GM18502 (cell line): ENCODE measurements at regions not wholly inside any gene's neighbourhood (a gene's known extent, or its start where the extent isn't known, plus 50 kb on each side); places are given as distances from the start of the nearest gene placed in this dataset.
"Not testable (repeated sequence)": the region's sequence is repeated elsewhere in the genome, so short reads cannot be mapped to it uniquely, and the experiment has no call there.

Experiments
- ATAC-seq: cut with Tn5 transposase; IDR thresholded peaks from one replicate; pipeline ENCODE4 v1.9.1; 2021; ENCODE audit warnings: mild to moderate bottlenecking; ENCODE audit not compliant: unreplicated experiment, poor library complexity

DNA sequence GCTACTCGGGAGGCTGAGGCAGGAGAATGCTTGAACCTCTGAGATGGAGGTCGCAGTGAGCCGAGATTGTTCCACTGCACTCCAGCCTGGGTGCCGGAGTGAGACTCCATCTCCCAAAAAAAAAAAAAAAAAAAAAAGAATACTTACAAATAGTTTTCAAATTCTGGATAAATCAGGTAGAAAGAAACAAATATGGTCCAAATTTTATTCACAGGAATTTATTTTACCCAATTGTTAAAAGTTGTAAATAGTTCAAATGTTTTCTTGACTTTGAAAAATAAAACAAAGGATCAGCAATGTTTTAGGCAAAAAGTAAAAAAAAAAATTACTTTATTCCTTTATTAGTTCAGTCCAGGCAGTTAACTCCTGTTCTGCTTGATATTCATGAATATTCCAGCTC lies 172.9 kb upstream of the NAMPT start:
- ATAC-seq: no peak

DNA sequence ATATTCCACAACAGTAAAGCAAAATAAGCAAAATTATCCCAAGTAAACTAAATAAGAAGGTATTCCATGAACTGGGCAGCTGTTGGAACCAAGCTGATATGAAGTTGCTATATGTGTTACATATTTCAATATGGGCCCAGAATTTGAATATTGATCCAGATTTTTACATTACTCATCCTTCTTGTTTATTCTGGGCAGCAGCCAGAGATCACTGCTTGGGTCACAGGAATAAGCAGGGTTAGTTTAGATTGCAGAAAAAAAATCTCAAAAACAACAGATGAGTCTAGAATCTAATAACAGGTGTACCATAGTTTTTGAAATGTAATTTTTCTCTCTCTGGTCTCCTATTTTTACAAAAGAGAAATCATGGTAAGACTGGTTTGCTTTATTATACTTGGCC lies 171.5 kb upstream of the NAMPT start:
- no peak for ATAC-seq

DNA sequence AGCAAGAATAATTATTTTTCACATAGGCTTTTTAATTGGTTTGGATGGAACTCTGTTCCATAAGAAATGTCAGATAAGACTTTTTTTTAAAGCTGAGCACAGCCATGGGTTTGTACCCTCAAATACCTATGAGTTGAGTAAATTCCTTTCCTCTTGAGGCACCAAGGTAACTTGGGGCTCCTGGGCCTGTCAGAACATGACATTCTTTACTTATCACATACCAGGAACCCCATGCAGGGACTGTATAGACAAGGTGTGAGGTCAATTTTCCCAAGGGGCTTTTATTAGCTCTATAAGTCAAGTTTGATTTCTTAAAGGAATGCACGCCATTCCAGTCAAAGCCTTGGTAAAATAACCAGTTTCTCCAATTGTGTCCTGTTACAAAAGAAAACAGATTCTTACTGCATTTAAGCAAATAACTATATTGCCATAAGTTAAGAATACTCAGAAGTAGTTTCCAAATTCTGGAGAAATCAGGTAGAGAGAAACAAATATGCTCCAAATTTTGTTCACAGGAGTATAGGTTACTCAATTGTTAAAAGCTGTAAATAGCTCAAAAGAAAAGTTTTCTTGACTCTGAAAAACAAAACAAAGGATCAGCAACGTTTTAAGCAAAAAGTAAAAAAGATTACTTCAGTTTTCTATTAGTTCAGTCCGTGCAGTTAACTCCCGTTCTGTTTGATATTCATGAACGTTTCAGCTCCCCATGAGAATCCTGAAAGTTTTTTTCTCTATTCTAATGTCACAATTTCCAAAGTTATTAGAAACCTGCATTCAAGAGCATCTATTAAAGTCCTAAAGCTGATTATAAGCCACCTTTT lies 167.5 kb upstream of the NAMPT start:
- no peak for ATAC-seq

DNA sequence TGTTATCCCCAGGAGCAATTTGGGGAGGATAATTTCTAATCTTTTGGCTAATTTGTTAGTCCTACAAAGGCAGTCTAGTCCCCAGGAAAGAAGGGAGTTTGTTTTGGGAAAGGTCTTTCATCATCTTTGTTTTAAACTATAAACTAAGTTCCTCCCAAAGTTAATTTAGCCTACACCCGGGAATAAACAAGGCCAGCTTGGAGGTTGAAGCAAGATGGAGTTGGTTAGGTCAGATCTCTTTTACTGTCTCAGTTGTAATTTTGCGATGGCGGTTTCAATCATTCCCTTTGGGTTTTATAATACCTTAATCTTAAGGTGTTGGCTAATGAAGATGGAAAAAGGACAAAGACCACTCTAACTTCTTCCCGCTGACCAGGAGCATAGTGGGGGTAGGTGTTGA lies 166.4 kb upstream of the NAMPT start:
- no peak for ATAC-seq

DNA sequence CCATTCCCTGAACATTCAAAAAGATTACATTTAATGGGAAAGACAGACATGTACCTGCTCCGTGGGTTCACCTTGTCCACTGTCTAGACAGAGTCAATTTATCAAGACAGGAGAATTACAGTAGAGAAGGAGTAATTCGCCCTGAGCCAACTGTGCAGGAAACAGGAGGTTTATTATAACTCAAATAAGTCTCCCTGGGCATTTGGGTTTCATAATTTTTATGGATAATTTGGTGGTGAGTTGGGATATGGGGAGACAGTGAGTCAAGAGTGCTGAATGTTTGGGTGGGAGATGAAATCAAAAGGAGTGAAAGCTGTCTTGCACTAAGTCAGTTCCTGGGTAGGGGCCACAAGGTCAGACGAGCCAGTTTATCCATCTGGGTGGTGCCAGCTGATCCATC lies 165.9 kb upstream of the NAMPT start:
- ATAC-seq: no peak

DNA sequence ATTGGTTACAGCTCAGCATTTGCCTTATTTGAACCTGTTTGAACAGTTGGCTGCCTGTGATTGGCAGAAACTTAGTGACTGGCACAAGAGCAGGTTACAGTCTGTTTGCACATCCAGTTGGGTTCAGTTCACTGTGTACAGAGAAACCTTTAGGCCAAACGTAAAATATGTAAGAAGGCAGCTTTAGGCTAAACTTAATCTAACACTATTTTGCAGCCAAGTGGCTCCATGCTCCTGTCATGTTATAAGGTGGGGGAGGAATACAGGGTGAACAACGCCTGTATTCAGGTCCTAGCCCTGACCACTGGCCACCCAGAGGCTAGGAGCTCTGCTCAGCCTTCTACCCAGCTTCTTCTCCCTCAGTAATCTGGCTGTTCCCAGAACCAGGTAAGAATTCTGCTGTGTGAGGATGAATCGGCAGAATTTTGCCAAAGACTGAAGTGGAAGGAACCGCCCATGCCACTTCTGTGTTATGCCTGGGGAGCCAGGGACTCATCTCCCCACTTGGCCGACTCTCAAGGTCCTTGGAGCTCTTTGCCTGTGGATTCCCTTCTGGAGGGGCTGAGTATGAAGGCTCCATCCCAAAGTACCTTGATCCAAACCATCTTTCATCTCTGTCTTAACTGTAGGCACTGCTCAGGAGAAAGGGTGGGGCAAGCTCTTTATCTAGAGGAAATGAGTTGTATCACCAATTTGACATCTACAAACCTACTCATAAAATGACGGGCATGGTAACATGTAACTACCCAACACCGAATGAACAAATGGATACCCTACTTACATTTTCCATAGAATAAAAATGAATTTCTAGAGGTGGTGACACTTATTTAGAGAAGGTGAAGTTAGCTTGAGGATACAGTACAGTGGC lies 164.4 kb upstream of the NAMPT start:
- no peak for ATAC-seq

GRCh38 chr7:106448346-106448991 lies 163.7 kb upstream of the NAMPT start:
- no peak for ATAC-seq

DNA sequence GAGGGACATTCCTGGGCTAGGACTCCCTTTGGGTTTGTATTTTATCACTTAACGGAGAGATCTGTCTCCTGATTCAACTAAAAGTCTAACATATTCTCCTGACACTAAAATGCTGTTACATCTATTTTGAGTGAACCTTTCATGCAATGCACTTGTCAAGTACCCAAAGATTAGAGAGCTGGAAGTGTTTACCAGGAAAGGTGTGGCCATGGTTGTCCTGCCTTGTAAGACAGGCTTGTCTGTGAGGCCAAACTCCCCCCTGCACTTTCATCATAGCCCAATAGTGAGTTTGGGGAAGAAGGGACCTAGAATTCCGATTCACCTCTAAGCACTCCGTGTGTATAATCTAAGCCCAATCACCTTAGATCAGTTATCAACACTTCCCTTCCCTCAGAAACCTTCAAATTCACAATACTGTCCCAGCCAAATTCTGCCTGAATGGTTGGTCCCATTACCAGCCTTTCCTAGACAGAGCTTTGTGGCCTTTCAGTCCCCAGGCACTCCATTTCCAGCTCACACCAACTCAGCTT lies 162.6 kb upstream of the NAMPT start:
- ATAC-seq: no peak

DNA sequence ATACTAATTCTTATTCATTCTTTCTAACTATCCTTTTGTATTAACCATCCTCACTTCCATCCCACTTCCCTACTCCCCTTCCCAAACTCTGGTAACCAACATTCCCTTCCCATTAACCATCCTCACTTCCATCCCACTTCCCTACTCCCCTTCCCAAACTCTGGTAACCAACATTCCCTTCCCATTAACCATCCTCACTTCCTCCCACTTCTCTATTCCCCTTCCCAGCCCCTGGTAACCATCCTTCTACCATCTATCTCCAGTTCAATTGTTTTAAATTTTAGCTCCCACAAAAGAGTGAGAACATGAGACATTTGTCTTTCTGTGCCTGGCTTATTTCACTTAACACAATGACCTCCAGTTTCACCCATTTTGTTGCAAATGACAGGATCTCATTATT lies 160.6 kb upstream of the NAMPT start:
- ATAC-seq: not testable (repeated sequence)

DNA sequence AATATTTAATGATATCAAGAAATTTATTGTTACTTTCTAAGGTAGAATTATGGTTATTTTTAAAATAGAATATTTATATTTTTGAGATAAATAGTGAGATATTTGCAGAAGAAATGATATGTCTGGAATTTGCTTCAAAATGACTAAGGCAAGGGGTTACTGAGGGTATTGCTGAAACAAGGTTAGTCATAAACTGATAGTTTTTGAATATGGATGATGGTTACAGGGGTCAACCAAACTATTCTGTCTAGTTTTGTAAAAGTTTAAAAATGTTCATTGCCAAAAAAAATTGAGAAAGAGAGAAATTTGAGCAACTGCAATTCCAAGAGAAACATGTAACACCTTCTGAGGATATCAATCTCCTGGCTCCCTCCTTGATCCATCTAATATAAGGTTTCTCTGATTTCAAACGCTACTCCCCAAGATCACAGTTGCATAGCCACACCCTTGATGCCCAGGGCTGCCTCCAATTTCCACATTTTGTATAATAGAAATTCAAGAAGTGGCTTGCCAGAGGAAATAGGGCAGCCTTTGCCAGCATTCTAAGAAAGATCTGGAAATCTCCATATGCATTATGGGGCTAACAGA lies 159.4 kb upstream of the NAMPT start:
- ATAC-seq: no peak

GRCh38 chr7:106443156-106443555 lies 158.4 kb upstream of the NAMPT start:
- no peak for ATAC-seq

- no peak for ATAC-seq
These were observed 157.7 kb upstream of the NAMPT start for GRCh38 chr7:106442476-106442875.

- ATAC-seq: not testable (repeated sequence)
These were observed 156.6 kb upstream of the NAMPT start for GRCh38 chr7:106441343-106441742.

DNA sequence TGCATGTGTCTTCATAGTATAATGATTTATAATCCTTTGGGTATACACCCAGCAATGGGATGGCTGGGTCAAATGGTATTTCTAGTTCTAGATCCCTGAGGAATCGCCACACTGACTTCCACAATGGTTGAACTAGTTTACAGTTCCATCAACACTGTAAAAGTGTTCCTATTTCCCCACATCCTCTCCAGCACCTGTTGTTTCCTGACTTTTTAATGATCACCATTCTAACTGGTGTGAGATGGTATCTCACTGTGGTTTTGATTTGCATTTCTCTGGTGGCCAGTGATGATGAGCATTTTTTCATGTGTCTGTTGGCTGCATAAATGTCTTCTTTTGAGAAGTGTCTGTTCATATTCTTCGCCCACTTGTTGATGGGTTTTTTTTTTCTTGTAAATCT lies 152.2 kb upstream of the NAMPT start:
- not testable (repeated sequence) for ATAC-seq

- ATAC-seq: no peak
These were observed 148.6 kb upstream of the NAMPT start for GRCh38 chr7:106433377-106433776.

- no peak for ATAC-seq
These were observed 146.0 kb upstream of the NAMPT start for GRCh38 chr7:106430535-106431455.

GRCh38 chr7:106430103-106430502 lies 145.3 kb upstream of the NAMPT start:
- no peak for ATAC-seq

- ATAC-seq: no peak
These were observed 142.0 kb upstream of the NAMPT start for GRCh38 chr7:106426803-106427202.

- ATAC-seq: peak; percentile 93
These were observed 140.4 kb upstream of the NAMPT start for GRCh38 chr7:106425017-106425719.
